Stimulated activated CD4-positive, alpha-beta T cell treated with anti-CD3 and anti-CD28 coated beads, Interleukin-15, amount 100 ng/mL, for 1 hour (primary cell): ENCODE measurements at regions not wholly inside any gene's neighbourhood (a gene's known extent, or its start where the extent isn't known, plus 50 kb on each side); places are given as distances from the start of the nearest gene placed in this dataset.
"Not testable (repeated sequence)": the region's sequence is repeated elsewhere in the genome, so short reads cannot be mapped to it uniquely, and the experiment has no call there.

Source experiments
- DNase-seq, 2 donors: peaks; one replicate each; pipeline ENCODE4 v3.0.0-alpha.2; 2020; ENCODE audit warnings: low read depth in 1 of 2, low spot score in 1 of 2

DNA sequence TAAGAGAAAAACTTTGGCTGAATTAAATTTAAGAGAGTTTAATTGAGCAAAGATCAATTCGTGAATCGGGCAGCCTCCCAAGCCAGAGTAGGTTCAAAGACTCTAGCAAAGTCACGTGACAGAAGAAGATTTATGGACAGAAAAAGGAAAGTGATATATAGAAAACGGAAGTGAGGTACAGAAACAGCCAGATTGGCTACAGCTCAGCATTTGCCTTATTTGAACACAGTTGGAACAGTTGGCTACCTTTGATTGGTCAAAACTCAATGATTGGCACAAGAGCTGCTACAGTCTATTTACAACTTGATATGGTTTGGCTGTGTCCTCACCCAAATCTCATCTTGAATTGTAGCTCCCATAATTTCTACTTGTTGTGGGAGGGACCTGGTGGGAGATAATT, 102.6 kb downstream of the PLG start:
- no peak for DNase-seq

DNA sequence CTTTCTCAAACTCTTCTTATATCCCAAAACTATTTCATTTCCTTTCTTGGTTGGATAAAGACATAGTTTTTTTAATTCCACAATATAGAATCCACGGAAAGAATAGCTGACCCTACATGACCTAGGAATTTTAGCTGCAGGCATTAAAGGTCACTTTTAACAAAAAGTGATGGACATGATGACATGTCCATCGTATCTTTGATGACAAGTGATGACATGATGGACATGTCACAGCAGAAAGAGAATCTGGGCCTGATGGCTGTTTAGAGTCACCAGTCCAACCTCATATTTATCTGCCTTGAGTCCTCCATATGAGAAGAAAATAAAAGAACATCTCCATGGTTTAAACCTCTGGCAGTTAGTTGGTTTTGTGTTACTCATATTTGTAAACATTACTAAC, 106.2 kb downstream of the PLG start:
- DNase-seq = no peak

DNA sequence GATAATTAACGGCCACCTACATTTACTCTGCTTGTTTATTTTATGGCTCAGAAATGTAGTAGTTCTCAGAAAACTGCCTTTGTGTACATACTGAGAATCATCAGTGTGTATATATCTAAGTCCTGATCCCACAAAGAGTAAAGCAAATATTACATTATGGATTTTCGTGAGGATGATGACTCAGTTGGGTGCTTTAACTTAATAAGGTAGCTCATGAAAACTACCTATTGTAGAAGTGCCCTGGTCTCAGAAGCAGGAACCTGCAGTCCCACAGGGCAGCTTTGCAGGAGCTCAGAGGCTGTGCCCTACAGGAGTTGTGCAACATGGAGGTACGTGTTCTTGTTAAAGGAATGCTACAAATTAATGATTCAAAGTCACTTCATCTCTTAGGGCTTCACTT, 108.2 kb downstream of the PLG start:
- DNase-seq = no peak

DNA sequence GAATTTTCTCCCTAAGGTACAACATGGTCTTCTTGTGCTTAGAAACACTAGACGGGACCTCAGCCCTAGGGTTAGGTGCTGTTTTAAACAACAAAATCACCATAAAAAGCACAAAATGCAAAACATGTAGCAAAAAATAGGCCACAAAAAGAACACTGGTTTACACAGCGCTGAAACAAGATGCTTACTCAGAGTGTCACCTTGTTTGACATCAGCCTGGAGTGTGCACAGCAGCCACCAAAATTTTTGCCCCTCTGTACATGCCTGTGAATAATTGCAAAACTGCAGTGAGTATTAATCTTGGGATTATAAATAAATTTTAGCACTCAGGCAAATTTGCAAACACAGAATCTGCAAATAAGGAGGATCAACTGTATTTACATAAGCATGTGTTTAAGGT, 110.1 kb downstream of the PLG start:
- DNase-seq = no peak

DNA sequence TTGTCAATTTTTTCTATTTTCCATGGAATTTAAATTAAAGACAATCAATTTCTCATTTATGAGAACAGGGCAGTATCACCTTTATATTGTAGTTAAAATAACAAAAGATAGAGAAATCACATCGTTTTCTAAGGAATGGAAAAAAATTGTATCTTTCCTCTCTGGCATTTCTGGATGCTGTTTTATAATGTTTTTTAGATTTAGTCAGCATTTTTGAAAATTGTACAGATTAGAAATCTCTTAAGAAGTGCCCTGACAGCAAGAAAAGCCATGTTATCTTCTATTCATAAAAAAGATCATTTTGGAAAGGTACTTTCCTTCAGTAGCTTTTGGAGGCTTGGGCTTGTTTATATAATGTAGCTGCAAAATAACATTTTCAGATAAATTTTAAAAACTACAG, 116.9 kb downstream of the PLG start:
- DNase-seq = no peak

DNA sequence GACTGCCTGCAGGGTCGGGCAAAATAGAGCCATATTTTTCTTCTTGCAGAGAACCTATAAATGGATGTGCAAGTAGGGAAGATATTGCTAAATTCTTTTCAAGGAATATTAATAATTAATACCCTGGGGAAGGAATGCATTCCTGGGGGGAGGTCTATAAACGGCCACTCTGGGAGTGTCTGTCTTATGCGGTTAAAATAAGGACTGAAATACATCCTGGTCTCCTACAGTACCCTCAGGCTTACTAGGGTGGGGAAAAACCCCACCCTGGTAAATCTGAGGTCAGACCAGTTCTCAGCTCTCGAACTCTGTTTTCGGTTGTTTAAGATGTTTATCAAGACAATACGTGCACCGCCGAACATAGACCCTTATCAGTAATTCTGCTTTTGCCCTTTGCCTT, 118.6 kb downstream of the PLG start:
- not testable (repeated sequence) for DNase-seq

DNA sequence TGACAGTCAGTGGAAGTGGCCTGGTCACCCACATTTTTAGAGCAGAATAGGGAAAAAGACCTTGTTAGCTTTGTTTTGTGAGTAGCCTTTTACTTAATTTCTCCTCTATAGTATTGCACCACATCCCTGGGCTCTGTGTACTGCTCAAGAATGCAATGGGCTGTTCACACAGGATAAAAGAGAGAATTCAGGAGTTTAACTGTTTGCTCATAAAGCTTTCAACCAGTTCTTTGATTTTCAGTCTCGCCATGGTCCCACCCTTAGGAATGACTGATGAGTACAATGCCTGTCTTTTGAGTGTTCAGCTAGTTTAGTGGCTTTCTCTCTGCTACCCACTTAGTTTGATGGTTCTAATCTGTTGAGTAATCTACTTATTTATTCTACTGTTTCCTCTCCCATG, 129.7 kb downstream of the PLG start:
- DNase-seq = no peak

DNA sequence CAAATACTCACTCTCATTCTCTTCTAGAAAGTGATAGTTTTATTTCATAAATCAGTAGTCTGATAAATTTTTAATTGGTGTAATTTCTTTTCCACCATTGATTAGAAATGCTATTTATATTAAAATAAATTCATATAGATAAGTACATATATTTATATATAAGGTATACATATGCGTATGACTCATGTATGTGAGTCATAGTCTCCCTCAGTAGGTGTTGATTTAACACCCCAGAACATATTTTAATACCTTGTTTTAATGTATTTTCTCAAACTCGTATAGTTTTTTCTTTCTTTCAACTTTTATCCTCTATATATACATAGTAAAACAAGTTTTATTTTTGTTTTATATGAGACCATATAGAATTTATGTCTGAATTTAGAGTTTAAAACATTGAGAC, 130.4 kb downstream of the PLG start:
- DNase-seq = no peak

DNA sequence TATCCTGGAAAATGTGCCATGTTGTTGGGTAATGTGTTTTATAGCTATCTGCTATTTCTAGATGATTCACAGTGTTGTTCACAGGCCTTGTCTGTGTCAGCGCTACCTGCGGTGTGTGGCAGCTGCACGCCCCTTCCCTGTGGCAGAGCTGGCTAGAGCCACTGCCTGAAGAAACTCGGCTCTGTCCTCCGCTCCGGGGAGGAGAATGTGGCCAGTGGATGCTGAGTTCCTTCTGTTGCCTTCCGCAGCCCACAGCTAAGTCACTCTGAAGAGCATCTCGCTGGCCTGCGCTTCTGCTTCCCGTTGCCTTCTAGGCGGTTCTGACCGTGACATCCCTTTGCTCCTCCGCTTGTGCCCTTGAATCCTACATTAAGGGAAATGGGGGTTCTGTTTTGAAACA, 135.1 kb downstream of the PLG start:
- DNase-seq = no peak

DNA sequence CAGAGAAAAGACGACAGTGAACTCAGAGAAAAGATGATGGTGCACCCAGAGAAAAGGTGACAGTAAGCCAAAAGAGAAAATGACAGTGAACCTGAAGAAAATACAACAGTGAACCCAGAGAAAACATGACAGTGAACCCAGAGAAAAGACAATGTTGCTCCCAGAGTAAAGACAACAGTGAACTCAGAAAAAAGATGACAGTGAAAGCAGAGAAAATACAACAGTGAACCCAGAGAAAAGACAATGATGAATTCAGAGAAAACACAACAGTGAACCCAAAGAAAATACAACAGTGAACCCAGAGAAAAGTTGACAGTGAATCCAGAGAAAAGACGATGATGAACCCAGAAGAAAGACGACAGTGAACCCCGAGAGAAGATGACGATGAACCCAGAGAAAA, 140.5 kb upstream of the MAP3K4 start:
- no peak for DNase-seq

DNA sequence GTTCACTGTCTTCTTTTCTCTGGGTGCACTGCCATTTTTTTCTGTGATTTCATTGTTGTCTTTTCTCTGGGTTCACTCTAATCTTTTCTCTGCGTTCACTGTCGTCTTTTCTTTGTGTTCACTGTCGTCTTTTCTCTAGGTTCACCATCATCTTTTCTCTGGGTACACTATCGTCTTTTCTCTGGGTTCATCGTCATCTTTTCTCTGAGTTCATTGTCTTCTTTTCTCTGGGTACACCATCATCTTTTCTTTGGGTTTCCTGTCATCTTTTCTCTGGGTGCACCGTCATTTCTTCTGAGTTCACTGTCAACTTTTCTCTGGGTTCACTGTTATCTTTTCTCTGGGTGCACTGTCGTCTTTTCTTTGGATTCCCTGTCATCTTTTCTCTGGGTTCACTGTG, 137.6 kb upstream of the MAP3K4 start:
- DNase-seq = no peak

DNA sequence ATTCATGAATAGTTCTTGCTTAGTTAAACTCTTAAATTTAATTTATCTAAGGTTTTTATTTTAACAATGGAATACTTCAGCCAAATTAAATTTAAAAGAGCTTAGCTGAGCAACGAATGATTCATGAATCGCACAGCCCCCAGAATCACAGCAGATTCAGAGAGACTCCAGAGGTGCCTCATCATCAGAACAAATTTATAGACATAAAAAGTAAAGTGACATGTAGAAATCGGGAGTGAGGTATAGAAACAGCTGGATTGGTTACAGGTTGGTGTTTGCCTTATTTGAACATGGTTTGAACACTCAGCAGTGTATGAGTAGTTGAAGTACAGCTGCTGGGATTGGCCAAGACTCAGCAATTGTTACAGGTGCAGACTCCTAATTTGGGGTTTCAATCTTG, 132.7 kb upstream of the MAP3K4 start:
- no peak for DNase-seq

DNA sequence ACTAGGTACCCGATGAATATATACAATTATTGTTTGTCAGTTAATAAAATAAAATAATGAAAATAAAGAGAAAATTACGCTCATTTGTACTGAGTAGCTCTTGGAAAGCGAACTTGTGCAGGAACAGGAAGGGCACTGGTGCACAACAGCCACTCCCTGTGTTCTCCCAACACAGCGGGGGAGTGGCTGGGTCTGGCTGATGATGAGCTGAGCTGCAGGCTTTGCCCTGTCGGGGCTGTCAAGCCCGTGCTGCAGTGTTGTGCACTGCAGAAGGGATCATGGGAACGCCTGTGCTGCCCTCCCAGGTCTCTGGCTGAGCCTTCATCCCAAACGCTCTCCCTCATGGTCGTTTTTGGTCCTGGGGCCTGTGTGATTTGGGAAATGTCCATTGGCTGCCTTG, 131.7 kb upstream of the MAP3K4 start:
- DNase-seq = no peak

DNA sequence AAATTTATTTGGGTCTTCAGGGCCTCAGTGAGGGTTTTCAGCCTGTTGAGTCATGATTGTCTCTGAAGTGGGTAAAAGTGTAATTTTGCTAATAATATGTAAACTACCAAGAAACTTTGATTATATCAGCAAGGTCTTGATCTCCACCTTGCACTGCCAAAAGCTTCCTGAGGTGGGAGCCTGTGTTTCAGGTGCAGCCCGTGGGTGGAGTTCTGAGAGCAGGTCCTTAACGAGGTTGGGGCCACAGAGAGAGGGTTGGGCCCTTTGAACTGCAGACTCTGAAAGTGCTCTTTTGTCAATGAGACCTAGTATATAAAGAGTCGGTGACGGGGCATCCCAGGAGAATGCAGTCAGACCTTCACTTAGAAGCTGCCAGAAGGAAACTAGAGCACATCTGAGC, 129.7 kb upstream of the MAP3K4 start:
- DNase-seq = no peak

DNA sequence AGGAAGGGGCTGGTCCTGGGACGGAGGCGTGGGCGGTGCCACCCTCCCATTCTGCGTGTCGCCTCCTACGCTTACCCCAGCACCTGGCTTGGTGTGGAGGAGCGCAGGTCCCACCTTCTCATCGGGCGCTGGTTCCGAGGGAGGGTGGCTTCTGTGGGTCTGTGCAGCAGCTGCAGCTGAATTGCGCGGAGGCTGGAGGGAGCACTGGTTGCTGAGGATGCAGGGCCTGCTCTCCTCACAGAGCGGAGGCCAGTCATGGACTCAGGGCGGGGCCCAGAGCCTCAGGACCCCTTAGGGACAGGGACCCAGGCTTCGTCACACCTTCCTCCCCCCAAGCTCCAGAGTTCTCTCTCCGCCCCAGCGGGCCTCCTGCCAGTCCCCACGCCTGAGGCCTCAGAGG, 127.8 kb upstream of the MAP3K4 start:
- DNase-seq = no peak

DNA sequence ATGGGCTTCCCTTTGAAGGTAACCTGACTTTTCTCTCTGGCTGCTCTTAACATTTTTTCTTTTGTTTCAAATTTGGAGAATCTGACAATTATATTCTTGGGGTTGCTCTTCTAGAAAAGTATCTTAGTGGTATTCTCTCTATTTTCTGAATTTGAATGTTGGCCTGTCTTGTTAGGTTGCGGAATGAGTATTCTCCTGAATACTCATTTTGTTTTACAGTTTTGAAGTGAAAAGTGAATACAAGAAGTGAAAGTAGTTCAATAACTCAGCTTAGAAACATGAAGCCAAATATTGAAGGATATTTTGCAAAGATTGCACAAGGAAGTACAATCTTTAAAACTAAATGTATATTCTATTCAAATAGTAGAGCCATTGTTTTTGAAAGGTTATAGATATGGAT, 120.2 kb upstream of the MAP3K4 start:
- DNase-seq = no peak

DNA sequence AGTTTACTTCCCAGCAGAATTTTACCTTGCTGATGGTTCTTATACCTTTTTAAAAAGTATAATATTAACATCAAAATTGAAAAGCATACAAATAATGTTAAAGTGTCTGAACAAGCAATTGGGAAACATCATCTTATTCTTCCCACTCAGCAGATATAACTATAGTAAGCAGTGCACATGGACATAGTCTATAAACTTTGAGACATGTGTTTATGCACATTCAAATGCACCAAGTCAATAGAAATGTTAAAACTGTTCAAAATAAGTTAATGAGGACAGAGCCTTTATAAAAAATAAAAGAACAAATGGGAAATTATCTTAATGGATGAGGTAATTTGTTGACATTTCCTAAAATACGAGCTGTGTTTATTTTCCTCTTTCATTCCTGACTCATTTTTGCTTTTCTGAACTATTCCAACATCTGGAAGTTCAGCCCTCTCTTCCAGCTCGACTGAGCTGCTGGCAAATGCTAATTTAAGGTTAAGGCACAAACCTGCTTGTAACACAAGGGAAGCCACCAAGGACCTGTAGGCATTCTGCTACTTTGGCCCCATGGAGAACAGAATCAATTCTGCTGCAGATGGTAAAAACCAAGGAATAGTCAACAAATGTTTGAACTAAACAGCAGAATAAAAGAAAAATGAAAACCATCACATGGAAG, 110.3 kb upstream of the MAP3K4 start:
- no peak for DNase-seq

DNA sequence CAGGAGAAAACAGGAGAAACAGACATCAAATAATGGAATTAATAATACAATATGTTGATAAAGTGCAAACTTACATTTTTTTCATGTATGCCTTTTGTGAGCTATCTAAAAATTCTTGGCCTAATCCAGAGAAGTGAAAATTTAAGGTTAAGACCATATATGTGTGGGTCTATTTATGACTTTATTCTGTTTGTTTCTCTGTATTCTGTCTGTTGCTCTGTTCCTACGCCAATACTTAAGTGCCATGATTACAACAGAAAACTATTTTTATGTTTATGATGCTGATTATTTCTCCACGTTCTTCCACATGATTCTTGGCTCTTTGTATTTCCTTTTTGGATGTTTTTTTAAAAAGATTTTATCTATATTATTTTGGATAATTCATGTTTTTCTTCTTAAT, 109.6 kb upstream of the MAP3K4 start:
- no peak for DNase-seq

DNA sequence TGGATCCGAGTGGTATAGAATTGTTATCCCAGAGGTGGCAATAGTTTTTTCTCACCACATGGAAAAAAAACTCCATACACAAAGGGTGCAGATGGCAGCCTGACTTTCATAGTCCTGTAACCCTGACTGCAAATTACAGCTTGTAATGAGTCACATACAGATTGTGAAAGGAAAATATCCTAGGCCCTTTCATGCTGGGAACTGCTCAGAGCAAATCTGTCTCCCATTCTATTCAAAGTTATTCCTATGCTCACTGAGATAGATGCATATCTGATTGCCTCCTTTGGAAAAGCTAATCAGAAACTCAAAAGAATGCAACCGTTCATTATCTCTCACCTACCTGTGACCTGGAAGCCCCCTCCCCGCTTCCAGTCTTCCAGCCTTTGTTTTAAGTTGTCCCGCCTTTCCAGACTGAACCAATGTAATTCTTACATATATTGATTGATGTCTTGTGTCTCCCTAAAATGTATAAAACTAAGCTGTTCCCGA, 108.7 kb upstream of the MAP3K4 start:
- no peak for DNase-seq

DNA sequence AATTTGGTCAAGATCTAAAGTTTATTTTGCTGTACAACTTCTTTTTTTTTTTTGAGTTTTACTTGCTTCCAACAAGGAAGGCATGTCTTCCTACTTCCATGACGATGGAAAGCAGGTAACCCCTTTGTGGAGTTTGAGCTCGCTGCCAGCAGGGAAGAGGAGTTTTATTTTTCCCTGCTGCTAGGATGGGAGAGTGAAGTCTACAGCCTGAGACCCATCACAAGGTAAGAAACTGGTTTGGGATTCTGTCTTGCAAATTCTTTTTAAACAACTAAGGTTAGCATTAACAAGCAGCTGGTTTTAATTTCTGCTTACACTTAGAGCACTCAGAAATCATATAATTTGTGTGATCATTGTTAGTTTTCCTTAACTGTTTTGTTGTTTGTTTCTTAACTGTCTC, 108.0 kb upstream of the MAP3K4 start:
- no peak for DNase-seq

DNA sequence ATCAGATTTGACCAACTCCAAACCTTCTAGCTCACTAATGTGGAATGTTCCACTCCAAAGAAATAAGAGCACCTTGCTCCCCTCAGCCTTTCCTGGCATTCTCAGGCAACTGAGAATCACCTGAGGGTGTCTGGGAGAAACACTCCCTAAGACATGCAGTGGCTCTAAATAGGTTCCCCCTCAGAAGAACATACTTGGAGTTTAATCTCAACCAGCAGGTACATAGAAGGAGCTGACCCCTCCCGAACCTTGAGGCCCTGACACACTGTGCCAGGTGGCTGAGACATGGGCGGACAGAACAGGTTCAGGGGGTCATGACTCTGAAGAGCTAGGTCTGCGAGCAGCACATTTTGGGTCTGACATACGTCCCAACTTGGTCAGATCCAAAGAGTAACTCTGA, 107.6 kb upstream of the MAP3K4 start:
- no peak for DNase-seq

DNA sequence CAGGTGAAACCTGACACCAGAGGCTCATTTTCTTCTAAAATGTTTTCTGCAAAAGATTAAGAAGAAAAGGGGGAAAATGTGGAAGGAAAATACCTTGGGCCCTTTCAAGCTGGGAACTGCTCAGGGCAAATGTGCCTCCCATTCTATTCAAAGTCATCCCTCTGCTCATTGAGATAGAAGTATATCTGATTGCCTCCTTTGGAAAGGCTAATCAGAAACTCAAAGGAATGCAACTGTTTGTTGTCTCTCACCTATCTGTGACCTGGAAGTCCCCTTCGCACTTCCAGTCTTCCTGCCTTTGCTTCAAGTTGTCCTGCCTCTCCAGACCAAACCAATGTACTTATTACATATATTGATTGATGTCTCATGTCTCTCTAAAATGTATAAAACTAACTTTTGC, 102.4 kb upstream of the MAP3K4 start:
- not testable (repeated sequence) for DNase-seq

DNA sequence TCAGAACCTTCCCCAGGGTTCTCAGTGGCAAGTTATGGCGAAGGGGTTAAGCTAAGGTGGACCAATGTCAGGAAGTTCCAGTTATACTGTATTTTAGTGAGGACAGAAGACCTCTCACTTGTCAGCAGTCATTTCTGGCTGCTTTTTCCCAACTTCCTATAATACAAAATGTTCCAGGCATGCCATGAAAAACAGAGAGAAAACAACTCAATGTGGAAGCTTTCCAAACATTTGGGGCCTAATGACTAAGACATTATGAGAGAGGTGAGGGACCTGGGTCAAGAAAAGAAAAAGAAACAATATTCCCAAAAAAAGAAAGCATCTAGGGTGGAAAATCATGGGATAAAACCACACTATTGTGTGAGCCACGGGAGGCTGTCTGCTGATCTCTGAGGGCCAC, 99.9 kb upstream of the MAP3K4 start:
- no peak for DNase-seq

DNA sequence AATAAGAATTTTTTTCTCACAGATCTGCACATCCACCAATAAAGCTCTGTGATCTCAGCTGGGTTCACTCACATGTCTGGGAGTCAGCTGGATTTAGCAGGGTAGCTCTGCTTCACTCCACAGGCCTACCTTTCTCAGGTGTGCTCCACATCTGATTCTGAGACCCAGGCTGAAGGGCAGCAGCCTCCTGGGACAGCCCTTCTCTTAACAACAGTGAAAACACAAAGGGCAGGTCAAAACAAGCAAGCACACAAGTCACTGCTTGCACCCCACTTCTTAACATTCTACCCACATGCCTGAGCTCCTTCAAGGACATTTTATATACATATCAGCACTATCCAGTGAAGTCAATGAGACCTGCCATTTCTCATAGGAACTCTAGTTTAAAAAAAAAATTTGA, 96.0 kb upstream of the MAP3K4 start:
- DNase-seq = no peak
